Endothelial cell of umbilical vein (primary cell): ENCODE measurements at regions not wholly inside any gene's neighbourhood (a gene's known extent, or its start where the extent isn't known, plus 50 kb on each side); places are given as distances from the start of the nearest gene placed in this dataset.

Experiments used
- CTCF ChIP-seq, 2 donors: IDR thresholded peaks; 1 replicate in 1 of 2; 2 replicates in 1 of 2; pipeline ENCODE4 v1.5.1; 2011; ENCODE audit warnings: low read length in 2 of 2, mild to moderate bottlenecking in 2 of 2, moderate library complexity in 2 of 2, control low read depth in 1 of 2, inconsistent platforms in 1 of 2, low read depth in 1 of 2; ENCODE audit not compliant: insufficient read depth in 1 of 2; ENCODE audit errors: extremely low read depth in 1 of 2
- MAX ChIP-seq: IDR thresholded peaks from 2 replicates; pipeline ENCODE4 v1.6.1; 2011; ENCODE audit not compliant: insufficient read depth, insufficient read length

GRCh38 chr1:199877526-199878384, 149.8 kb upstream of the NR5A2 start:
- no peak for TF ChIP-seq CTCF (IDR thresholded peaks at IDR 0.05; ENCODE audit: extremely low read depth in 1 of 2, insufficient read depth in 1 of 2, low read depth in 1 of 2, low read length in 2 of 2)
- TF ChIP-seq MAX: no peak
